IMR-90 (cell line): ENCODE measurements at regions not wholly inside any gene's neighbourhood (a gene's known extent, or its start where the extent isn't known, plus 50 kb on each side); places are given as distances from the start of the nearest gene placed in this dataset.

Source experiments
- ATAC-seq: fragments of 200-7000 bp; cut with Tn5 transposase; 2 replicates; pipeline ENCODE4 v1.9.1; 2020; ENCODE audit warnings: low read depth, mild to moderate bottlenecking, moderate library complexity
- BruUV-seq: library from RNA; stranded (reverse); fragments of 400-500 nt; replicated peaks from 2 replicates; lab custom pipeline; 2021; lab: Mats Ljungman, UMichigan
- CTCF ChIA-PET: fragments of 300-600 bp; formaldehyde crosslinking; extraction: SDS; loops from one replicate; lab custom pipeline; 2021; ENCODE audit warnings: antibody characterized with exemption; lab: Yijun Ruan, JAX
- POLR2A ChIA-PET: fragments of 300-600 bp; sonication (Branson Sonifier 250); formaldehyde crosslinking; loops from one replicate; lab custom pipeline; 2022; ENCODE audit warnings: antibody characterized with exemption; ENCODE audit not compliant: unreplicated experiment; lab: Charles Lee
- DNase-seq: peaks from one replicate; pipeline ENCODE4 v3.0.0; 2013
- H2AFZ ChIP-seq: replicated peaks from 2 replicates; pipeline ENCODE3; 2013; ENCODE audit warnings: low read length, mild to moderate bottlenecking; ENCODE audit not compliant: poor library complexity
- H2AK5ac ChIP-seq: 2 replicates; pipeline ENCODE4 v1.6.1; 2013; ENCODE audit warnings: low read depth, low read length, inconsistent platforms
- H2AK9ac ChIP-seq: replicated peaks from 2 replicates; pipeline ENCODE3; 2013; ENCODE audit warnings: mild to moderate bottlenecking, low read depth, low read length, moderate library complexity; ENCODE audit not compliant: poor library complexity
- H2BK120ac ChIP-seq: 2 replicates; pipeline ENCODE4 v1.6.1; 2013; ENCODE audit warnings: low read depth, low read length, inconsistent platforms
- H2BK15ac ChIP-seq: 3 replicates; pipeline ENCODE4 v1.6.1; 2013; ENCODE audit warnings: low read depth, low read length, inconsistent platforms
- H2BK20ac ChIP-seq: 2 replicates; pipeline ENCODE4 v1.6.1; 2013; ENCODE audit warnings: low read depth, mild to moderate bottlenecking, inconsistent platforms, low read length, moderate library complexity
- H2BK5ac ChIP-seq: 2 replicates; pipeline ENCODE4 v1.6.1; 2013; ENCODE audit warnings: mild to moderate bottlenecking, low read depth, low read length, inconsistent platforms; ENCODE audit not compliant: poor library complexity, severe bottlenecking
- H3K14ac ChIP-seq: replicated peaks from 2 replicates; pipeline ENCODE4 v1.6.1; 2013; ENCODE audit warnings: low read depth, low read length, inconsistent platforms
- H3K18ac ChIP-seq: 2 replicates; pipeline ENCODE4 v1.6.1; 2013; ENCODE audit warnings: low read depth, low read length, control low read depth
- H3K23ac ChIP-seq: 2 replicates; pipeline ENCODE4 v1.6.1; 2013; ENCODE audit warnings: low read depth, low read length, inconsistent platforms
- H3K27ac ChIP-seq: 2 replicates; pipeline ENCODE4 v1.5.1; 2013; ENCODE audit warnings: mild to moderate bottlenecking, control low read depth, low read length; ENCODE audit not compliant: insufficient read depth
- H3K27me3 ChIP-seq: 2 replicates; pipeline ENCODE4 v1.6.1; 2013; ENCODE audit warnings: low read length; ENCODE audit not compliant: control insufficient read depth, insufficient read depth
- H3K36me3 ChIP-seq: 2 replicates; pipeline ENCODE4 v1.6.1; 2013; ENCODE audit warnings: low read length, mixed read lengths; ENCODE audit not compliant: control insufficient read depth, insufficient read depth
- H3K4ac ChIP-seq: 2 replicates; pipeline ENCODE4 v1.6.1; 2013; ENCODE audit warnings: low read depth, low read length, inconsistent platforms
- H3K4me1 ChIP-seq: 2 replicates; pipeline ENCODE4 v1.6.1; 2013; ENCODE audit warnings: low read length, mixed read lengths; ENCODE audit not compliant: control insufficient read depth, insufficient read depth
- H3K4me2 ChIP-seq: 2 replicates; pipeline ENCODE4 v1.6.1; 2013; ENCODE audit warnings: low read depth, mild to moderate bottlenecking, control low read depth, low read length, moderate library complexity
- H3K4me3 ChIP-seq: 2 replicates; pipeline ENCODE4 v1.5.1; 2013; ENCODE audit warnings: low read depth, mild to moderate bottlenecking, control low read depth, low read length, moderate library complexity; ENCODE audit not compliant: insufficient read depth
- H3K56ac ChIP-seq: 2 replicates; pipeline ENCODE4 v1.6.1; 2013; ENCODE audit warnings: low read length, inconsistent platforms; ENCODE audit not compliant: insufficient read depth; ENCODE audit errors: extremely low read depth
- H3K79me1 ChIP-seq, 2 experiments: 2 replicates each; pipeline ENCODE4 v1.6.1; 2013; ENCODE audit warnings: low read length in 2 of 2, inconsistent platforms in 1 of 2, low read depth in 1 of 2
- H3K9ac ChIP-seq: 2 replicates; pipeline ENCODE4 v1.6.1; 2013; ENCODE audit warnings: low read depth, low read length, control low read depth
- H3K9me1 ChIP-seq: 2 replicates; pipeline ENCODE4 v1.6.1; 2013; ENCODE audit warnings: low read length, inconsistent platforms; ENCODE audit not compliant: insufficient read depth
- H3K9me3 ChIP-seq: 2 replicates; pipeline ENCODE4 v1.6.1; 2013; ENCODE audit warnings: low read length; ENCODE audit not compliant: control insufficient read depth, insufficient read depth
- H4K20me1 ChIP-seq: 2 replicates; pipeline ENCODE4 v1.6.1; 2013; ENCODE audit warnings: low read length, inconsistent platforms; ENCODE audit not compliant: insufficient read depth
- H4K5ac ChIP-seq: 2 replicates; pipeline ENCODE4 v1.6.1; 2013; ENCODE audit warnings: mild to moderate bottlenecking, low read depth, low read length, control low read depth
- H4K8ac ChIP-seq, 2 experiments: 2 replicates each; pipeline ENCODE4 v1.6.1; 2013; ENCODE audit warnings: low read depth in 2 of 2, low read length in 2 of 2, control low read depth in 1 of 2, inconsistent platforms in 1 of 2
- H4K91ac ChIP-seq: 2 replicates; pipeline ENCODE4 v1.6.1; 2013; ENCODE audit warnings: low read depth, low read length, inconsistent platforms; ENCODE audit not compliant: insufficient read depth
- BHLHE40 ChIP-seq: fragments of 150-350 bp; IDR thresholded peaks from 2 replicates; pipeline ENCODE4 v1.6.1; 2016; ENCODE audit warnings: mild to moderate bottlenecking, low read depth, low read length
- CEBPB ChIP-seq: IDR thresholded peaks from 2 replicates; pipeline ENCODE4 v1.6.1; 2012; ENCODE audit warnings: low read depth, low read length, improper control_type of control experiment
- CHD1 ChIP-seq: IDR thresholded peaks from 2 replicates; pipeline ENCODE4 v1.6.1; 2012; ENCODE audit warnings: low read depth, low read length, improper control_type of control experiment
- CTCF ChIP-seq: conservative IDR thresholded peaks from 2 replicates; pipeline ENCODE4 v1.5.1; 2012; ENCODE audit warnings: mild to moderate bottlenecking, low read depth, low read length, improper control_type of control experiment
- ELK1 ChIP-seq: fragments of 150-350 bp; IDR thresholded peaks from 2 replicates; pipeline ENCODE4 v1.6.1; 2016; ENCODE audit warnings: low read depth, mild to moderate bottlenecking, low read length, moderate library complexity, borderline replicate concordance
- FOS ChIP-seq: fragments of 150-350 bp; IDR thresholded peaks from 2 replicates; pipeline ENCODE4 v1.6.1; 2016; ENCODE audit warnings: low read depth, low read length
- MAFK ChIP-seq: IDR thresholded peaks from 2 replicates; pipeline ENCODE4 v1.6.1; 2012; ENCODE audit warnings: low read depth, low read length, improper control_type of control experiment
- MAZ ChIP-seq: IDR thresholded peaks from 2 replicates; pipeline ENCODE4 v1.6.1; 2012; ENCODE audit warnings: low read depth, mild to moderate bottlenecking, low read length, improper control_type of control experiment, moderate library complexity, borderline replicate concordance
- MXI1 ChIP-seq: IDR thresholded peaks from 2 replicates; pipeline ENCODE4 v1.6.1; 2012; ENCODE audit warnings: low read depth, mild to moderate bottlenecking, low read length, moderate library complexity, borderline replicate concordance
- NFE2L2 ChIP-seq: fragments of 150-350 bp; IDR thresholded peaks from 2 replicates; pipeline ENCODE4 v1.6.1; 2016; ENCODE audit warnings: low read depth, mild to moderate bottlenecking, low read length
- POLR2A ChIP-seq: IDR thresholded peaks from 2 replicates; pipeline ENCODE4 v1.6.1; 2012; ENCODE audit warnings: mild to moderate bottlenecking, low read depth, low read length
- RCOR1 ChIP-seq: IDR thresholded peaks from 2 replicates; pipeline ENCODE4 v1.6.1; 2012; ENCODE audit warnings: mild to moderate bottlenecking, low read length, improper control_type of control experiment; ENCODE audit not compliant: insufficient replicate concordance
- RFX5 ChIP-seq: IDR thresholded peaks from 2 replicates; pipeline ENCODE4 v1.8.0; 2012; ENCODE audit warnings: low read depth, mild to moderate bottlenecking, low read length, moderate library complexity
- SMC3 ChIP-seq: fragments of 150-350 bp; IDR thresholded peaks from 2 replicates; pipeline ENCODE4 v1.6.1; 2016; ENCODE audit warnings: low read depth, mild to moderate bottlenecking, antibody characterized with exemption, low read length, moderate library complexity
- USF2 ChIP-seq: fragments of 150-350 bp; IDR thresholded peaks from 2 replicates; pipeline ENCODE4 v1.6.1; 2017; ENCODE audit warnings: mild to moderate bottlenecking, antibody characterized with exemption, low read length, low read depth
- WGBS, 2 experiments: methylation state at CpG; one replicate each; pipeline versions ENCODE4 v1.1.5 to v1.1.7; 2013; ENCODE audit warnings: missing lambda C conversion rate in 2 of 2; ENCODE audit not compliant: insufficient read length in 1 of 2; ENCODE audit errors: extremely low coverage in 2 of 2; 5-methylcytosine and 5-hydroxymethylcytosine counted together
- dilution Hi-C: fragments of 300-500 bp; cut with HindIII; formaldehyde crosslinking; loops from one replicate; pipeline ENCODE4 v1.14.3; 2018; ENCODE audit warnings: low sequenced_read_pairs; ENCODE audit not compliant: unreplicated experiment
- in situ Hi-C: fragments of 300-500 bp; cut with MboI; formaldehyde crosslinking; loops from 3 replicates; pipeline ENCODE4 v1.14.3; 2019; ENCODE audit warnings: low sequenced_read_pairs, inconsistent platforms, mixed read lengths
- intact Hi-C: fragments of 100-400 bp; cut with micrococcal nuclease; formaldehyde crosslinking; loops from 2 replicates; pipeline ENCODE4 v1.10.0; 2022

GRCh38 chr2:199163613-199164458 is 293.9 kb downstream of the SATB2 start:
- POLR2A ChIA-PET, result no interaction called here
- Histone ChIP-seq H4K5ac (no peak overlapping the region), H2AK9ac (no peak overlapping the region), H3K4me3 (no peak overlapping the region), H2BK120ac (no peak overlapping the region), H3K56ac (no peak overlapping the region), H3K79me1 (no peaks in the 10 kb centered on the region), H3K9ac (no peak overlapping the region), H2BK15ac (no peak overlapping the region), H2AFZ (no peak overlapping the region), H3K4ac (no peak overlapping the region), H2BK5ac (no peak overlapping the region), H3K14ac (no peak overlapping the region; the same call in 1 of the 2 replicates), H3K4me2 (no peak overlapping the region), H3K36me3 (no peaks in the 10 kb centered on the region), H4K20me1 (no peaks in the 10 kb centered on the region), H4K8ac (no peak overlapping the region), H2AK5ac (no peak overlapping the region), H2BK20ac (no peak overlapping the region), H3K27me3 (no peaks in the 10 kb centered on the region), H3K27ac (no peak overlapping the region), H3K18ac (no peak overlapping the region), H3K4me1 (peaks cover 5% of the 10 kb centered on the region; the same call in 1 of the 2 replicates), H3K9me3 (no peaks in the 10 kb centered on the region), H4K91ac (no peak overlapping the region), H3K9me1 (no peaks in the 10 kb centered on the region), H3K23ac (no peak overlapping the region)
- DNase-seq (no peak), ATAC-seq (no peak)
- dilution Hi-C loops (no loop called here), in situ Hi-C loops (no loop called here), intact Hi-C loops (no loop called here)
- 58% methylated on average over 4 of the region's 5 CpGs; no CpG with 5 or more reads in 1 of the 2 experiments for WGBS, 2 experiments
- CTCF ChIA-PET, result no interaction called here
- no TSS peak for BruUV-seq
- TF ChIP-seq NFE2L2, result no peak
- no peak for TF ChIP-seq POLR2A
- TF ChIP-seq RCOR1, result no peak
- TF ChIP-seq SMC3, result no peak
- TF ChIP-seq CTCF, result no peak
- TF ChIP-seq ELK1, result no peak
- no peak for TF ChIP-seq CEBPB
- no peak for TF ChIP-seq CHD1
- no peak for TF ChIP-seq MAZ
- no peak for TF ChIP-seq MAFK
- TF ChIP-seq MXI1, result no peak
- TF ChIP-seq FOS, result no peak
- TF ChIP-seq RFX5, result no peak
- TF ChIP-seq USF2, result no peak
- TF ChIP-seq BHLHE40, result no peak
